ENCODE measurements at regions not wholly inside any gene's neighbourhood (a gene's known extent, or its start where the extent isn't known, plus 50 kb on each side); places are given as distances from the start of the nearest gene placed in this dataset.

DNA sequence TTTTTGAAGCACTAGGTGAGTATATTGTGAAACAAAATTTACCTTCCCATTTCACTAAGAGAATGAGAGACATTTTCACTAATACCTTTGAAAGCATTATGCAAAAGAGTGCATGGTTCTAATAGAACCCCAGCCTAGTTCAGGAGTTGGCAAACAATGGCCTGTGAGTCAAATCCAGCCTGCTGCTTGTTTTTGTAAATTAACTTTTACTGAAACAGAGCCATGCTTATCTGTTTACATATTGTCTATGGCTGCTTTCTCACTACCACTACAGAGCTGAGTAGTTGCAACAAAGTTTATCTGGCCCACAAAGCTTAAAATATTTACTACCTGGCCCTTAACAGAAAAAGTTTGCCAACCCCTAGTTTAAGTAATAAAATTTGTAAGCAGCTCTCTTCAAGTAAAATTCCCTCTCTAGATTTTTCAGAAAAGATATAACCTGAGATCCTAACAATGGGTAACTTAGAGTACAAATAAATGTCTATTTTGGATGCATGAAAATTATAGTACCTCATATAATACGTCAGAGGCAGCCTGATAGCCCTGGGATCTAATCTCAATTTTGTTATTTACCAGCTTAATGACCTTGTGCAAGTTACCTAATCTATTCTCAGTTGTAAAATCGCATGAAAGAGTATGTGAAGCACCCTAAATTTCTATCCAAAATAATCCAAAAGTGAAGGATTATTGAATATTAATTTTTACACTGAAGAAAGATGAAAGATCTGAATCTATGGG, 50.7 kb upstream of the ARL15 start:
- H3K4me3 ChIP-seq (ENCODE audit: low read length): no peak overlapping the region
- TF ChIP-seq, protein P1, sequence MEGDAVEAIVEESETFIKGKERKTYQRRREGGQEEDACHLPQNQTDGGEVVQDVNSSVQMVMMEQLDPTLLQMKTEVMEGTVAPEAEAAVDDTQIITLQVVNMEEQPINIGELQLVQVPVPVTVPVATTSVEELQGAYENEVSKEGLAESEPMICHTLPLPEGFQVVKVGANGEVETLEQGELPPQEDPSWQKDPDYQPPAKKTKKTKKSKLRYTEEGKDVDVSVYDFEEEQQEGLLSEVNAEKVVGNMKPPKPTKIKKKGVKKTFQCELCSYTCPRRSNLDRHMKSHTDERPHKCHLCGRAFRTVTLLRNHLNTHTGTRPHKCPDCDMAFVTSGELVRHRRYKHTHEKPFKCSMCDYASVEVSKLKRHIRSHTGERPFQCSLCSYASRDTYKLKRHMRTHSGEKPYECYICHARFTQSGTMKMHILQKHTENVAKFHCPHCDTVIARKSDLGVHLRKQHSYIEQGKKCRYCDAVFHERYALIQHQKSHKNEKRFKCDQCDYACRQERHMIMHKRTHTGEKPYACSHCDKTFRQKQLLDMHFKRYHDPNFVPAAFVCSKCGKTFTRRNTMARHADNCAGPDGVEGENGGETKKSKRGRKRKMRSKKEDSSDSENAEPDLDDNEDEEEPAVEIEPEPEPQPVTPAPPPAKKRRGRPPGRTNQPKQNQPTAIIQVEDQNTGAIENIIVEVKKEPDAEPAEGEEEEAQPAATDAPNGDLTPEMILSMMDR (IDR thresholded peaks at IDR 0.05; ENCODE audit: insufficient read depth, low read depth, low read length, missing control alignments): no peak
- no peak for DNase-seq (ENCODE audit: low read depth)

Measured in epithelial cell of esophagus (primary cell).